ENCODE measurements at regions not wholly inside any gene's neighbourhood (a gene's known extent, or its start where the extent isn't known, plus 50 kb on each side); places are given as distances from the start of the nearest gene placed in this dataset.
A peak's percentile ranks its signal among the peaks of the same experiment; 100 is the strongest.
"Not testable (repeated sequence)": the region's sequence is repeated elsewhere in the genome, so short reads cannot be mapped to it uniquely, and the experiment has no call there.

- no peak for DNase-seq
These were observed 187.8 kb downstream of the SHQ1 start for GRCh38 chr3:72660270-72661114.

- DNase-seq, result no peak
These were observed 188.6 kb downstream of the SHQ1 start for GRCh38 chr3:72659596-72659995.

GRCh38 chr3:72659188-72659587 lies 189.1 kb downstream of the SHQ1 start:
- no peak for DNase-seq

- DNase-seq, result no peak
These were observed 189.7 kb downstream of the SHQ1 start for GRCh38 chr3:72658466-72659100.

- DNase-seq, result peak; percentile 37
These were observed 190.6 kb downstream of the SHQ1 start for GRCh38 chr3:72657666-72658065.

GRCh38 chr3:72655723-72656122 lies 192.5 kb downstream of the SHQ1 start:
- DNase-seq, result no peak

- no peak for DNase-seq
These were observed 193.1 kb downstream of the SHQ1 start for GRCh38 chr3:72655131-72655551.

- no peak for DNase-seq
These were observed 195.8 kb downstream of the SHQ1 start for GRCh38 chr3:72652395-72652794.

GRCh38 chr3:72651498-72651897 lies 196.7 kb downstream of the SHQ1 start:
- no peak for DNase-seq

GRCh38 chr3:72646263-72646662 lies 202.0 kb downstream of the SHQ1 start:
- DNase-seq, result no peak

- DNase-seq, result not testable (repeated sequence)
These were observed 204.6 kb downstream of the SHQ1 start for GRCh38 chr3:72643635-72644034.

- no peak for DNase-seq
These were observed 206.6 kb downstream of the SHQ1 start for GRCh38 chr3:72641684-72642083.

GRCh38 chr3:72641072-72641471 lies 207.2 kb downstream of the SHQ1 start:
- no peak for DNase-seq

GRCh38 chr3:72636969-72637597 lies 211.2 kb downstream of the SHQ1 start:
- no peak for DNase-seq

GRCh38 chr3:72635551-72635950 lies 212.7 kb downstream of the SHQ1 start:
- DNase-seq, result no peak

GRCh38 chr3:72634128-72634527 lies 214.1 kb downstream of the SHQ1 start:
- DNase-seq, result no peak

- DNase-seq, result no peak
These were observed 214.7 kb downstream of the SHQ1 start for GRCh38 chr3:72633534-72633933.

GRCh38 chr3:72633121-72633520 lies 215.1 kb downstream of the SHQ1 start:
- no peak for DNase-seq

GRCh38 chr3:72632129-72632528 lies 216.1 kb downstream of the SHQ1 start:
- no peak for DNase-seq

GRCh38 chr3:72630969-72631344 lies 217.3 kb downstream of the SHQ1 start:
- no peak for DNase-seq

GRCh38 chr3:72630327-72630968 lies 217.8 kb downstream of the SHQ1 start:
- DNase-seq, result no peak

GRCh38 chr3:72629191-72629631 lies 219.0 kb downstream of the SHQ1 start:
- no peak for DNase-seq

- no peak for DNase-seq
These were observed 220.2 kb downstream of the SHQ1 start for GRCh38 chr3:72628065-72628464.

Measured in activated CD4-positive, alpha-beta T cell treated with anti-CD3 and anti-CD28 coated beads, Interleukin-2, amount 50 U/mL, for 1 hour (primary cell).